ENCODE measurements at regions not wholly inside any gene's neighbourhood (a gene's known extent, or its start where the extent isn't known, plus 50 kb on each side); places are given as distances from the start of the nearest gene placed in this dataset.
A peak's percentile ranks its signal among the peaks of the same experiment; 100 is the strongest.
"Not testable (repeated sequence)": the region's sequence is repeated elsewhere in the genome, so short reads cannot be mapped to it uniquely, and the experiment has no call there.

DNA sequence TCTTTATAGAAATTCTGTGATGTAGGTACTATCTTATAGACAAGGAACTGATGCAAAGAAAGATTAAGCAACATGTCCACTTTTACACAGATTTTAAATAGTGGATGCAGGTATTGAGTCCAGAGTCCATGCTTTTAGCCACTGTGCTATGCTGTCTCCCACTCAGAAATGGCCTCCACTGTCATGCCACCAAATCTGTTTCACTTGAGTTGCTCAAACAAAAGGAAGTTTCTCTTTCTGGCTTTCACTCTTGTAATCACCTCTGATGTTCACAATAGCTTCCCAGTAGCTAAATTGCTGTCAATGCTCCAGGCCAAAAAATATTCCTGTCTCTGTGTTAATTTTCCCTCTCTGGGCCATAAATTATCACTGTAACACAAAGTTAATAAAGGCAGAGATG is 77.0 kb upstream of the RASA1 start:
- DNase-seq (ENCODE audit: low read depth), result no peak

DNA sequence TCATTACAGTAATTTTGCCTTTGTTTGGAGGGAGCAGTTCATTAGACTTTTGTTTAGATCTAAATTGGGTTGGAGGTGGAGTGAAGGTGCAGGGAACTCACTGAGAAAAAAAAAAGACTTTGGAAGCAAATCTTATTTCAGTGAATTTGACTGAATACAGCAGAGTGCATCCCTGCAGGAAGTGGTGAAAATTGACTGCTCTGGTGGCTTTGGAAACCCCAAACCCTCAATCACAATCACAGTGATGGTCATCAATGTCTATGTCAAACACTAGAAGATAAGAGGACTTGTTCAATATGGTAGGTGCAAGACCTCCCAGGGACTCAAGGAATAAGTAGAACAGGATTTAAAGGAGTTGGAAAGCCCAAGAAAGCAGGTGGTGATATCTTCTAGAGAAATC is 76.0 kb upstream of the RASA1 start:
- no peak for DNase-seq (ENCODE audit: low read depth)

GRCh38 chr5:87195104-87195591 is 72.5 kb upstream of the RASA1 start:
- DNase-seq (ENCODE audit: low read depth), result peak; percentile 78

- DNase-seq (ENCODE audit: low read depth), result peak; percentile 23
Observed at GRCh38 chr5:87195616-87196015, 72.1 kb upstream of the RASA1 start.

GRCh38 chr5:87198010-87198409 is 69.7 kb upstream of the RASA1 start:
- no peak for DNase-seq (ENCODE audit: low read depth)

- not testable (repeated sequence) for DNase-seq (ENCODE audit: low read depth)
Observed at GRCh38 chr5:87199246-87199645, 68.4 kb upstream of the RASA1 start.

DNA sequence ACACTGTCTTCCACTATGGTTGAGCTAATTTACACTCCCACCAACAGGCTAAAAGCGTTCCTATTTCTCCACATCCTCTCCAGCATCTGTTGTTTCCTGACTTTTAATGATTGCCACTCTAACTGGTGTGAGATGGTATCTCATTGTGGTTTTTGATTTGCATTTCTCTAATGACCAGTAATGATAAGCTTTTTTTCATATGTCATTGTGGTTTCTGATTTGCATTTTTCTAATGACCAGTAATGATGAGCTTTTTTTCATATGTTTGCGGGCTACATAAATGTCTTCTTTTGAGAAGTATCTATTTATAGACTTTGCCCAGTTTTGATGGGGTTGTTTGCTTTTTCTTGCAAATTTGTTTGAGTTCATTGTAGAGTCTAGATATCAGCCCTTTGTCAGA is 68.0 kb upstream of the RASA1 start:
- DNase-seq (ENCODE audit: low read depth), result not testable (repeated sequence)

DNA sequence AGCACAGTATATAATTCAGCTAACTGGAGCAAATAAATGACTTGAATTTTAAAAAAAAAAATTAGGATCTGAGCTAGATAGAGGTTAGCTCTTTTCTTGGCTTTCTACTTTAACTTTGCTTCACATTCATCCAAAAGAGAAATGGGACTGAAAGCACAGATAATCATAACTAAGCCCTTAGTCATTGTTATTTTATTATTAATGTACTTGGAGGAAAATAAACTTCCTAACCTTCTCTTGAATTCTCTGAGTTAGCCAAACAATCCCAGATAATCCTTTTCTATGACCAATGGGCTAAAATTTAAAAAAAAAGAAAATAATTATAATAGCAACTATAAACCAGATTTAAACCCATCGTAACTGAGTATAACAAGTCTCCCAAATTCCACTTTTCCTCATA is 57.6 kb upstream of the RASA1 start:
- peak; percentile 40 for DNase-seq (ENCODE audit: low read depth)

DNA sequence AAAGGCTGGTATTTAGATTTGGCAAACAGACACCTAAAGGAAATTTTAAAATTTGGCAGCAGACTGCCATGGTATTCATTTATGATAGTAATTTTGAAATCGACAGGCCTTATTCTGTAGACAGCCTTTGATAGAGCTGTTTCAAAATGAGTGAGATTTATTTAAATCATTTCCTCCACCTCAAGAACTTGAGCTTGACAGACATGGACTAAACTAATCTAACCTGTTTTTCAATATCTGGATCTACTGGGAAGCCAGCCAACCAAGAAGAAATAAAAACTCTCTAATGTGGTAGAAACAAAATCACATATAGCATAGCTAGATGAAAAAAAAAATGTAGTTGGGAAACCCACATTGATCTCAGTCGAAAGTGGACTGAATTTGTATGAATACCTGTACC is 56.9 kb upstream of the RASA1 start:
- no peak for DNase-seq (ENCODE audit: low read depth)

GRCh38 chr5:87211676-87212075 is 56.0 kb upstream of the RASA1 start:
- no peak for DNase-seq (ENCODE audit: low read depth)

DNA sequence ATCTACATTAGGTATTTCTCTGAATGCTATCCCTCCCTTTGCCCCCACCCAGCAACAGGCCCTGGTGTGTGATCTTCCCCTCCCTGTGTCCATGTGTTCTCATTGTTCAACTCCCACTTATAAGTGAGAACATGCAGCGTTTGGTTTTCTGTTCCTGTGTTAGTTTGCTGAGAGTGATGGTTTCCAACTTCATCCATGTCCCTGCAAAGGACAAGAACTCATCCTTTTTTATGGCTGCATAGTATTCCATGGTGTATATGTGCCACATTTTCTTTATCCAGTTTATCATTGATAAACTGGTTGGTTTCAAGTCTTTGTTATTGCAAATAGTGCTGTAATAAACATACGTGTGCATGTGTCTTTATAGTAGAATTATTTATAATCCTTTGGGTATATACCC is 55.5 kb upstream of the RASA1 start:
- not testable (repeated sequence) for DNase-seq (ENCODE audit: low read depth)

GRCh38 chr5:87217480-87217879 is 50.2 kb upstream of the RASA1 start:
- not testable (repeated sequence) for DNase-seq (ENCODE audit: low read depth)

All from LHCN-M2 (cell line).